Erythroblast (primary cell): ENCODE measurements at regions not wholly inside any gene's neighbourhood (a gene's known extent, or its start where the extent isn't known, plus 50 kb on each side); places are given as distances from the start of the nearest gene placed in this dataset.

Source experiments
- GATA1 ChIP-seq: IDR thresholded peaks from 2 replicates; pipeline ENCODE4 v1.6.1; 2011; ENCODE audit warnings: low read depth, mild to moderate bottlenecking, control low read depth, low read length, moderate library complexity
- POLR2A ChIP-seq: IDR thresholded peaks from 2 replicates; pipeline ENCODE4 v1.6.1; 2011; ENCODE audit warnings: mild to moderate bottlenecking, low read length

- TF ChIP-seq POLR2A (no peak), GATA1 (no peak)
Measured at GRCh38 chr7:32219416-32219815, 149.2 kb upstream of the PDE1C start.
